ENCODE measurements at regions not wholly inside any gene's neighbourhood (a gene's known extent, or its start where the extent isn't known, plus 50 kb on each side); places are given as distances from the start of the nearest gene placed in this dataset.
"Not testable (repeated sequence)": the region's sequence is repeated elsewhere in the genome, so short reads cannot be mapped to it uniquely, and the experiment has no call there.

DNA sequence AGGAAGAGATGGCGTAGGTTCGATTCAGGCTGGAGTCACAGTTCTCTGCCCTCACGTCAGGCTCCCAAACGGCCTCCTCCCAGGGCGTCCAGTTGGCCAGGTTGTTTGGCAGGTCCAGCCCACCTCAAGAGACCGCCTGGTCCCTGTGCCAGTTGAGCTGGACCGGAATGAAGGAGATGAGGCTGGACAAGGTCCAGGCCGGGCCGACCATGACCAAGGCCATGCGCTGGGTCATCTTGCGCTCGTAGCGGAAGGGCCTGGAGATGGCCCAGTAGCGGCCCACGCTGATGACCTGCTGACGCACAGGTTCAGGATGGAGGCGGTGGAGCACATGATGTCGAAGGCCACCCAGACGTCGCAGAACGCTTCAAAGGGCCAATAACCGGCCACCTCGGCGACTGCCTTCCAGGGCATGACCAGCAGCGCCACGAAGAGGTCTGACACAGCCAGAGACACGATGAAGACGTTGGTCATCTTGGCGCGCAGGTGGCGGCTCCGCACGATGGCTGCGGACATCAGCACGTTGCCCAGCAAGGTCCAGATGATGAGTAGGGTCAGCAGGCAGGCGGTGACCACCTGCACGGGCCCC is 919.5 kb downstream of the RPIA start:
- peaks cover 0 to 13% (median 0%) of the 10 kb centered on the region in 5 donors for H3K27me3 ChIP-seq (ENCODE audit: control insufficient read depth in 5 of 5, insufficient read depth in 4 of 5, low read length in 5 of 5)
- H3K9ac ChIP-seq (ENCODE audit: low read length in 5 of 5); H3K4me3 ChIP-seq (ENCODE audit: low read depth in 1 of 5, low read length in 5 of 5); H3K36me3 ChIP-seq (ENCODE audit: control insufficient read depth in 5 of 5, insufficient read depth in 5 of 5, low read length in 5 of 5); H3K4me1 ChIP-seq (ENCODE audit: control insufficient read depth in 5 of 5, insufficient read depth in 5 of 5, low read length in 5 of 5); H3K9me3 ChIP-seq (ENCODE audit: control insufficient read depth in 5 of 5, low read length in 5 of 5); H3K27ac ChIP-seq (ENCODE audit: low read depth, low read length): not testable (repeated sequence)

- not testable (repeated sequence) for H3K27ac ChIP-seq (ENCODE audit: low read depth, low read length); H3K4me1 ChIP-seq (ENCODE audit: control insufficient read depth in 5 of 5, insufficient read depth in 5 of 5, low read length in 5 of 5); H3K9me3 ChIP-seq (ENCODE audit: control insufficient read depth in 5 of 5, low read length in 5 of 5); H3K9ac ChIP-seq (ENCODE audit: low read length in 5 of 5); H3K36me3 ChIP-seq (ENCODE audit: control insufficient read depth in 5 of 5, insufficient read depth in 5 of 5, low read length in 5 of 5); H3K4me3 ChIP-seq (ENCODE audit: low read depth in 1 of 5, low read length in 5 of 5)
- peaks cover 0 to 13% (median 0%) of the 10 kb centered on the region in 5 donors for H3K27me3 ChIP-seq (ENCODE audit: control insufficient read depth in 5 of 5, insufficient read depth in 4 of 5, low read length in 5 of 5)
Measured at GRCh38 chr2:89611710-89612109, 920.2 kb downstream of the RPIA start.

GRCh38 chr2:89649268-89649667 is 957.8 kb downstream of the RPIA start:
- H3K27me3 ChIP-seq (ENCODE audit: control insufficient read depth in 5 of 5, insufficient read depth in 4 of 5, low read length in 5 of 5); H3K9me3 ChIP-seq (ENCODE audit: control insufficient read depth in 5 of 5, low read length in 5 of 5); H3K4me1 ChIP-seq (ENCODE audit: control insufficient read depth in 5 of 5, insufficient read depth in 5 of 5, low read length in 5 of 5); H3K27ac ChIP-seq (ENCODE audit: low read depth, low read length); H3K9ac ChIP-seq (ENCODE audit: low read length in 5 of 5); H3K4me3 ChIP-seq (ENCODE audit: low read depth in 1 of 5, low read length in 5 of 5); H3K36me3 ChIP-seq (ENCODE audit: control insufficient read depth in 5 of 5, insufficient read depth in 5 of 5, low read length in 5 of 5): not testable (repeated sequence)

DNA sequence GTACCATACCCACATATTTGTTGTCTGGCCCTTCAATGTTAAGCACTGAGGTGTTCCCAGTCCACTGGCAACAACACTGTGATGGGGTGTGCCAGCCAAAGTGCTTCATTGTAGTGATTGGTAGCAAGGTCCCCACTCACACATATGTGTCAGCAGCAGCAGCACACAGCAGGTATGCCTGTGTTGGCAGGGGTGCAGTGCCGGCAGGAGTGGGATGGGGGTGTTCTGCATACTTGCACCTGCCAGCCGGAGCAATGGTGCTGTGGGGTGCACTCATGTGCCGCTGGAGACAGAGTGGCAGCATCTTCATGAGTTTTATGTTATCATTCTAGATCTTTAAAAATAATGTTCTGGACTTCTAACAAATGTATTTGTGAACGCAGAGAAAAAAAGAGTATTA is 987.8 kb downstream of the RPIA start:
- not testable (repeated sequence) for H3K4me1 ChIP-seq (ENCODE audit: control insufficient read depth in 5 of 5, insufficient read depth in 5 of 5, low read length in 5 of 5); H3K27me3 ChIP-seq (ENCODE audit: control insufficient read depth in 5 of 5, insufficient read depth in 4 of 5, low read length in 5 of 5); H3K36me3 ChIP-seq (ENCODE audit: control insufficient read depth in 5 of 5, insufficient read depth in 5 of 5, low read length in 5 of 5); H3K4me3 ChIP-seq (ENCODE audit: low read depth in 1 of 5, low read length in 5 of 5); H3K9me3 ChIP-seq (ENCODE audit: control insufficient read depth in 5 of 5, low read length in 5 of 5); H3K9ac ChIP-seq (ENCODE audit: low read length in 5 of 5); H3K27ac ChIP-seq (ENCODE audit: low read depth, low read length)

All from subcutaneous abdominal adipose tissue (tissue), 5 donors.